ENCODE measurements at regions not wholly inside any gene's neighbourhood (a gene's known extent, or its start where the extent isn't known, plus 50 kb on each side); places are given as distances from the start of the nearest gene placed in this dataset.

- DNase-seq (ENCODE audit: low read depth in 2 of 2): no peak
Measured at GRCh38 chr6:170114956-170115855, 175.7 kb downstream of the DLL1 start.

- no peak for DNase-seq (ENCODE audit: low read depth in 2 of 2)
Measured at GRCh38 chr6:170114187-170114945, 176.5 kb downstream of the DLL1 start.

- DNase-seq (ENCODE audit: low read depth in 2 of 2): no peak
Measured at GRCh38 chr6:170113141-170113540, 177.7 kb downstream of the DLL1 start.

GRCh38 chr6:170112583-170112860 is 178.4 kb downstream of the DLL1 start:
- DNase-seq (ENCODE audit: low read depth in 2 of 2): no peak

DNA sequence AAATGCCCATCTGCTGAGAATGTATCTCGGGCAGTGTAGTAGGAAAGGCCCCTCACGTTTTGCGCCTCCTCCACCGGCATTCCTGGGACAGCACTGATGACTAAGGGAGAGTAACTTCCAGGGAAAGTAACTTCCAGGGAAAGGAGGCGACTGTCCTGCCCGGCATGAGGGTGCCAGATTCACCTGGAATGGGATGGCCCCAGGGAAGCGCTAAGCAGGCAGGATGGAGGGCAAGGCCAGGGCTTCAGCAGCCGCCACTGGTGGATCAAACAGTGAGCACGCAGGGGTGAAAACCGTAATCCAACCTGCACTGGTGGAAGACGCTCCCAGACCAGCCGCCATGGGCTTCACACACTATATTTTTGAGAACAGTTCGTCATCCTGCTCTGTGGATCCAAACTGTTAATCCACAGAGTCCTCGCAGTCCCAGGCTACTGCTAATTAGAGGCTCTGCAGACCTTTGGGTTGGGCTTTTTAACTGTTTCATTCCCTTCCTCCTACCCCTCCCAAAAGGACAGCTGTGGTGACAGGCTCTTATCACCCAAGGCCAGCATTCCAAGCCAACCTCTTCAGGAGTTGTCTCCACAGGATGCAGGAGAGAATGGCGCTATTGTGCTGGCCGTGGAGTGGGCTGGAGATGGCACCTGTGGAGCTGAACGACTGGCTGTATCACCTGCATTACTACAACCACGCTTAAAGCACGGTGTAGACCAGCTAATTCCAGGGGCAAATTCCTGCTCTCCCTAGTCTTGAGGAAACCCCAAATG is 178.9 kb downstream of the DLL1 start:
- no peak for DNase-seq (ENCODE audit: low read depth in 2 of 2)

- DNase-seq (ENCODE audit: low read depth in 2 of 2): no peak
Measured at GRCh38 chr6:170111141-170111664, 179.7 kb downstream of the DLL1 start.

DNA sequence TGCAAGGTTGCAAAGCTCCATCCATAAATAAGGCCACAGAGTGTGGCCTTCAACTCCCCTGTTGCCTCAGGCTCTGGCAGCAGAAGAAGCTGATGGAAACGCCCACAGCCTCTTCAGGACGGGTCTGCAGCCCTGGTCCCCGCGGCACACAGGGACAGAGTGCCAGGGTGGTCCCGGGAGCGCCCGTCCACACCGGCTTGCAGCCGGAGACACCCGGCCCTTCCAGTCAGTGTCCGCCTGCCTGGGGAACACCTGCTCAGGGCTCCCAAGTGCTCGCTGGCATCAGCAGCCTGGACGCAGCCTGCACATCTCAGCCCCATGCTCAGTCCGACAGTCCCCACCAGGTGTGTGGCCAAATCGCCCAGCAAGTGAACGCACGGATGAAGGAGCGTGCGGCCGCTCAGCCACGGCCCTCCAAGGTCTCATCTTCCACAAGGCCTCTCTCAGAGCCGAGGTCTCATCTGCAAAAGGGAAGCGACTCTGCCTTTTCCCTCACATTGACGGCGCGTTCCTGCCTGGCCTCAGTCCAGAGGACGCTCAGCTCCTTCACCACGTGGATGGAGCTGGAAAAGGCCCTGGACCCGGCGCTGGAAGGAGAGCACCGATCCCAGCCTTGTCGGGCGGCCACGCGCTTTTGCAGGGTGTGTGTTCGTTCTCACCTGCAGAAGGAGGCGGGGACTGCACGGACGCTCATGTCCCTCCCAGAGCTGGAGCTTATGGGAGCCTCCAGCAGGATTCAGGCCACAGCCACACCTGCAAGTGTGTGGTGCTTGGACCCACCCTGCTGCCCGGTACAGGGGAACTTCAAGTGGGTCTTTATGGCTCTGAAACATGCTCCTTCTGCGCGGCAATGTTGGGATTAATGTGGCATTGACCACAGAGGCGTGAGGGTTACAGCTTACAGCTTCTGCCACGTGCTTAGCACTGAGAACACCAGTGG is 180.4 kb downstream of the DLL1 start:
- DNase-seq (ENCODE audit: low read depth in 2 of 2): no peak

DNA sequence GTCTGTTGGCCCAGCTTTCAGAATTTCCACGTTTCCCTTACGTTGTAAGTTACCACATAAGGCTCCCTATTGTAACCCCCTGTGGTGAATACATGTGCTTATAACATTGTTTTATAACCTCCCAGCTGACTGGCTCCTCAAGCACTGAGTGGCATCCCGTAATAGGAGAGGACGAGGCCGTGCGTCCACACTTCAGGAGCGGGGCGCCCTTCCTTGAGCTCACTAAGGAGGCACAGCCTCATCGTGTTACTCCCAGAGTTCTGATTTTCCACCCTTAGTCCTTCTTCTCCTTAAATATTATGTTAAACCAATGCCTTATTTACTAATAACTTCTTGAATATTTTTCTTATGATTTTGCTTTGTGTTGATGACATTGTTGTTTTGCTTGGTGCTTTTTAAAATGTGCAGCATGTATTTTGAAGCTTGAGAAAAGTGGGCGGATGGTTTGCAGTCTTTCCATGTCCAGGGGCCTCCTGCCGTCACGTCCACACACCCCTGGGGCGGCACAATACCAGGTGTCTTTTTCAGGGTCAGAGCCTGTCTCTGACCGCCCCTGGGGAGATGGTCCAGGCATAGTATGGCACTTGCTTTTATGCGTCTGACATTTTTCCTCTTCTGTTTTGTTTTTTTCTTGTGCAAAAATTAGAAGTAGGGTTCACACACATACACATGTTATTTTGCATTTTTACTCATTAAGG is 181.8 kb downstream of the DLL1 start:
- no peak for DNase-seq (ENCODE audit: low read depth in 2 of 2)

DNA sequence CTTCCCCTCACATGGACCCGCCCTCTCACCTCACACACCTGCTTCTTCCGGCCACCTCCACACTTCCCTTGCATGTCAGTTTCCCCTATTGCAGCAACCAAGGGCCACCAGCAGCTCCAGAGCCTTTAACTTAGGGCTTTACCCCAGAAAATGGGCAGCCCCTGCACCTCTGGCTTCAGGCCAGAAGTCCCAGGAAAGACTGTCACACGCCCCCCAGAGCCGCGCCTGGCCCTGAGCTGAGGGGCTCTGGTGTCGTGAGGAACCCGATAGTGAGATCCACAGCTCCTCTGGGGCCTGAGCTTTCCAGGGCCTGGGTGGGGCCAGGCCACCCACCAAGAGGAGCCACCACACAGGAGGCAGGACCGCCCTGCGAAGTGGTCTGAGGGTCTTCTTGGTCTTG is 182.4 kb downstream of the DLL1 start:
- no peak for DNase-seq (ENCODE audit: low read depth in 2 of 2)

GRCh38 chr6:170107606-170108222 is 183.2 kb downstream of the DLL1 start:
- DNase-seq (ENCODE audit: low read depth in 2 of 2): no peak

DNA sequence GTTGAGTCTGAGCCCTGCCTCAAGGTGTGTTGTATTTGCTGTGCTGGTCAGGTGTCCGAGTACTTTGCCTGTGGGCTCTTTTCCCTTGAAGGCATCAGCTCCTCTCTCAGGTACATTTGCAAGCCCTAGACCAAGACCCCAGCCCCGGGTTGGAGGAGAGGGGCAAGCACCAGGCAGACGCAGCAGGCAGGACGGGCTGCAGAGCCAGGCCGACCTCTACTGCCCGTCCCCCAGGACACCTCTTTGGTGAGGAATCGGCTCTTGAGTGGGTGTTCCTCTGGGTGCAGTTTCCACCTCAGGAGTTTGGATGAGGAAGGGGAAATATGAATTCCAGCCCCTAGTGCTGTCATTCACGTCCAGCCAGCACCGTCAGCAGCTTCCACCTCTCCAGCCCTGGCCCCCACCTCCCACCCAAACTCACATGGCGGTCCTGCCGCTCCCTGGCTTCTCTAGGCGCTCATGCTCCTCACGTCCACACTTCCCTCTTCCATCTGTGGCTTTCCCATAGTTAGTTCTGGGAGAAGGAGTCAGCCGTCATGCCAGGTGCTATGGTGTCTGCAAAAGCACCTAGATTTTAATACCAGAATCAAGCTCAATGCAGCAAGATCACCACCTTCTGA is 183.9 kb downstream of the DLL1 start:
- no peak for DNase-seq (ENCODE audit: low read depth in 2 of 2)

- no peak for DNase-seq (ENCODE audit: low read depth in 2 of 2)
Measured at GRCh38 chr6:170102582-170103481, 188.0 kb downstream of the DLL1 start.

GRCh38 chr6:170102038-170102437 is 188.8 kb downstream of the DLL1 start:
- no peak for DNase-seq (ENCODE audit: low read depth in 2 of 2)

GRCh38 chr6:170101281-170102035 is 189.4 kb downstream of the DLL1 start:
- DNase-seq (ENCODE audit: low read depth in 2 of 2): no peak

- no peak for DNase-seq (ENCODE audit: low read depth in 2 of 2)
Measured at GRCh38 chr6:170100046-170100445, 190.8 kb downstream of the DLL1 start.

DNA sequence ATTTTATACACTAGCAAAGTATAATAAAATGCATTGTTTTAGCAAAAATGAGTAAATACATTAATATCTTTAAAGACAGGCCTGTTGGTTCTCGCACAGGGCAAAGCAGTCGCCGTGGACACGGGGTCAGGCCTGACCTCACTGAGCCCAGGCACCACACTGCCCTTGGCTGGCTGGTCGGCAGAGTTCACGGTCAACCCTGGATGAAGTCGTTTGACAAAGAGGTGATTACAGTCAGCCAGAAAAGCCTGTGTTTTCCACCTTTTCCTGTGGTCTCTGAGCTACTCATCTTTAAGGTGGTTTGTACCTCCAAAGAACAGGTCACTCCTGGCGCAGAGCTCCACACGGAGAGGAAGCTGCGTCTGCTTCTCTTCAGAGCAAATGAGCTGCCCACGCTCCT is 191.5 kb downstream of the DLL1 start:
- no peak for DNase-seq (ENCODE audit: low read depth in 2 of 2)

DNA sequence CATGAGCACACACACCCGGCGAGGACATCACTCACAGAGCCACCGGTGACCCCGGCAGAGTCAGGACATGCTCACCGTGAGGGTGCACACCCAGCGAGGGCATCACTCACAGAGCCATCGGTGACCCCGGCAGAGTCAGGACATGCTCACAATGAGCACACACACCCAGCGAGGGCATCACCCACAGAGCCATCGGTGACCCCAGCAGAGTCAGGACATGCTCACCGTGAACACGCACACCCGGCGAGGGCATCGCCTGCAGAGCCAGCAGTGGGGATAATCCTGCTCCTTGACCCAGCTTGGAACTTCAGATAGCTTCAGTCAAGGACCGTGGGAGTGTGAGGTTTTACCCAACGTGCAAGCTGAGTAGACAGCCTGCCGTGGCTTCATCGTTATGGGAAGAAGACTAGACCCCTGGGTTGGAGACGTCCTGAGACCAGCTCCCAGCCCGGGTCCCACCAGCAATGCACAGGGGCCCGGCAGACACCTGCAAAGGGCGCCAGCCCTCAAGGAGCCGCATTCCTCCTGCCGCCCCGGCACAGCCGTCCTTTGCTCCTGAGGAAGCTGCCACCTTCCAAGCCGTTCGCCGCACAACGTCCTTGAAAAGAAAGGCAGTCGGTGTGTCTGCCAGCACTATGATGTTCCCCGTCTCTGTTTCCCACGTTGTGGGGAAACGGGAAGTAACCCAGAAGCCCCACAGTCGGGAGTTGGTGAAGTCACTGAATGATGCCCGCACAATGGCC is 192.3 kb downstream of the DLL1 start:
- DNase-seq (ENCODE audit: low read depth in 2 of 2): no peak

Measured in fibroblast of skin of left quadriceps (primary cell).